Psoas muscle (tissue), 7 donors: ENCODE measurements at regions not wholly inside any gene's neighbourhood (a gene's known extent, or its start where the extent isn't known, plus 50 kb on each side); places are given as distances from the start of the nearest gene placed in this dataset.
"Not testable (repeated sequence)": the region's sequence is repeated elsewhere in the genome, so short reads cannot be mapped to it uniquely, and the experiment has no call there.

Source experiments
- ATAC-seq, 4 donors: fragments of 200-7000 bp; cut with Tn5 transposase; one replicate each; pipeline ENCODE4 v1.9.1; 2020; ENCODE audit warnings: moderate library complexity in 3 of 4, mild to moderate bottlenecking in 2 of 4
- DNase-seq, 2 donors: peaks; one replicate each; pipeline ENCODE4 v3.0.0-alpha.2; 2020
- H3K27ac ChIP-seq: fragments of 200-600 bp; one replicate; pipeline ENCODE4 v1.8.0; 2022
- H3K27me3 ChIP-seq, 3 donors: fragments of 200-600 bp in 1 of 3; one replicate each; pipeline versions ENCODE4 v1.6.1 to v1.8.0; 2013 to 2022; ENCODE audit warnings: low read length in 2 of 3, mild to moderate bottlenecking in 2 of 3, moderate library complexity in 1 of 3; ENCODE audit not compliant: insufficient read depth in 3 of 3
- H3K36me3 ChIP-seq, 2 donors: fragments of 200-600 bp in 1 of 2; one replicate each; pipeline versions ENCODE4 v1.6.1 to v1.8.0; 2013 to 2022; ENCODE audit warnings: low read depth in 1 of 2, mild to moderate bottlenecking in 1 of 2, moderate library complexity in 1 of 2; ENCODE audit not compliant: insufficient read depth in 1 of 2
- H3K4me1 ChIP-seq: fragments of 200-600 bp; one replicate; pipeline ENCODE4 v1.8.0; 2022
- H3K4me3 ChIP-seq: fragments of 200-600 bp; one replicate; pipeline ENCODE4 v1.8.0; 2022; ENCODE audit warnings: mild to moderate bottlenecking
- H3K9me3 ChIP-seq: fragments of 200-600 bp; one replicate; pipeline ENCODE4 v1.8.0; 2022
- CTCF ChIP-seq: fragments of 200-600 bp; IDR thresholded peaks from one replicate; pipeline ENCODE4 v1.8.0; 2022; ENCODE audit warnings: antibody characterized with exemption
- WGBS, 3 donors: extraction: QIAGEN DNeasy Blood & Tissue Kit; methylation state at CpG; one replicate each; pipeline versions ENCODE4 v1.1.6 to v1.1.7; 2013; 5-methylcytosine and 5-hydroxymethylcytosine counted together
- intact Hi-C, 2 donors: fragments of 100-400 bp; cut with DNase I; formaldehyde crosslinking; loops; one replicate each; pipeline versions ENCODE4 v1.11.0 to v1.14.2; 2022
- donor health status: healthy with polysubstance abuse.
- donor health status: DM: no; HTN: no; CAD: no; lungs with moderate emphysema.
- donor health status: Bipolar disorder and iron deficiency.
- donor health status: healthy.
- donor health status: DM: yes; HTN: yes; CAD: no.
- donor health status: DM: no; HTN: no; CAD: no.
- donor health status: DM: yes; HTN: yes; CAD: no.

GRCh38 chr2:101645886-101646285, 51.6 kb upstream of the MAP4K4 start:
- DNase-seq, H3K4me1 ChIP-seq, H3K27ac ChIP-seq, H3K27me3 ChIP-seq, H3K4me3 ChIP-seq, H3K36me3 ChIP-seq, ATAC-seq, H3K9me3 ChIP-seq, intact Hi-C loops: not testable (repeated sequence)
- 94 to 98% (median 98%) methylated on average over 7 of the region's 7 CpGs for WGBS, 3 donors

- H3K9me3 ChIP-seq = no peaks in the 10 kb centered on the region
These were observed 52.6 kb upstream of the MAP4K4 start for GRCh38 chr2:101644842-101645383.

GRCh38 chr2:101643004-101643524, 54.4 kb upstream of the MAP4K4 start:
- no peak overlapping the region for H3K4me3 ChIP-seq
- 74 to 89% (median 89%) methylated on average over 1 of the region's 1 CpG for WGBS, 3 donors
- no peaks in the 10 kb centered on the region for H3K9me3 ChIP-seq
- no peak for ATAC-seq
- no peaks in the 10 kb centered on the region for H3K36me3 ChIP-seq
- intact Hi-C loops = no loop called here
- no peaks in the 10 kb centered on the region for H3K4me1 ChIP-seq
- DNase-seq = no peak
- H3K27me3 ChIP-seq = no peaks in the 10 kb centered on the region
- no peak for TF ChIP-seq CTCF
- no peak overlapping the region for H3K27ac ChIP-seq

More at GRCh38 chr2:101644842-101645383, 52.6 kb upstream of the MAP4K4 start:
- no peak for TF ChIP-seq CTCF
- intact Hi-C loops = no loop called here
- ATAC-seq (no peak), DNase-seq (no peak)
- WGBS, 3 donors = 74 to 89% (median 76%) methylated on average over 1 of the region's 1 CpG
- H3K27ac ChIP-seq = no peak overlapping the region
- no peaks in the 10 kb centered on the region for H3K4me1 ChIP-seq
- no peaks in the 10 kb centered on the region for H3K27me3 ChIP-seq
- H3K36me3 ChIP-seq = no peaks in the 10 kb centered on the region
- H3K4me3 ChIP-seq = no peak overlapping the region

GRCh38 chr2:101638817-101639605, 58.5 kb upstream of the MAP4K4 start:
- no peak overlapping the region for H3K4me3 ChIP-seq
- H3K27me3 ChIP-seq = no peaks in the 10 kb centered on the region
- 86 to 89% (median 86%) methylated on average over 17 of the region's 17 CpGs for WGBS, 3 donors
- no peaks in the 10 kb centered on the region for H3K9me3 ChIP-seq
- H3K4me1 ChIP-seq = no peaks in the 10 kb centered on the region
- ATAC-seq (no peak), DNase-seq (no peak)
- no peaks in the 10 kb centered on the region for H3K36me3 ChIP-seq
- H3K27ac ChIP-seq = no peak overlapping the region
- TF ChIP-seq CTCF = no peak
- intact Hi-C loops = no loop called here

- Histone ChIP-seq H3K4me1 (no peaks in the 10 kb centered on the region), H3K4me3 (no peak overlapping the region), H3K36me3 (no peaks in the 10 kb centered on the region), H3K9me3 (no peaks in the 10 kb centered on the region), H3K27me3 (no peaks in the 10 kb centered on the region), H3K27ac (no peak overlapping the region)
- 59 to 72% (median 66%) methylated on average over 12 of the region's 12 CpGs for WGBS, 3 donors
- ATAC-seq (no peak), DNase-seq (no peak)
- intact Hi-C loops = no loop called here
- no peak for TF ChIP-seq CTCF
These were observed 59.3 kb upstream of the MAP4K4 start for GRCh38 chr2:101638181-101638711.
